Uterus (tissue), 2 donors: ENCODE measurements at regions not wholly inside any gene's neighbourhood (a gene's known extent, or its start where the extent isn't known, plus 50 kb on each side); places are given as distances from the start of the nearest gene placed in this dataset.

Experiments used
- POLR2A ChIP-seq, 2 donors: fragments of 450-650 bp; IDR thresholded peaks; one replicate each; pipeline ENCODE4 v1.6.1; 2016; ENCODE audit warnings: antibody characterized with exemption in 2 of 2, mild to moderate bottlenecking in 1 of 2, moderate library complexity in 1 of 2
- TF ChIP-seq, protein P1 (sequence below), 4 experiments: fragments of 200-600 bp in 2 of 4; fragments of 450-650 bp in 2 of 4; sonication (generic) in 2 of 4; IDR thresholded peaks; one replicate each; pipeline ENCODE4 v1.5.1; 2016 to 2019; ENCODE audit warnings: antibody characterized with exemption in 4 of 4, mild to moderate bottlenecking in 2 of 4, moderate library complexity in 1 of 4

DNA sequence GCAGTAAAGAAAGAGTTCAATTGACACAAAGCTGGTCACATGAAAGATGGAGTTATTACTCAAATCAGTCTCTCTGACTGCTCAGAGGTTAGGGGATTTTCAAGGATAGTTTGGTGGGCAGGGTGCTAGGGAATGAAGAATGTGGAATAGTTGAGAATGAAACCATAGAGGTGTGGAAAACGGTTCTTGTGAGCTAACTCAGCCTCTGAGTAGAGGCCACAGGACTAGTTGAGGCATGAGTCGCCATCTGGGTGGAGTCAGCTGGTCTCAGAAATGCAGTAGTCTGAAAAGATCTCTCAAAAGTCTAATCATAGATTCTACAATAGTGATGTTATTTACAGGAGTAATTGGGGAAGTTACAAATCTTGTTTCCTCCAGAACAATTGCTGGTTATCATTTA, 178.9 kb upstream of the SPEF2 start:
- TF ChIP-seq, protein P1, sequence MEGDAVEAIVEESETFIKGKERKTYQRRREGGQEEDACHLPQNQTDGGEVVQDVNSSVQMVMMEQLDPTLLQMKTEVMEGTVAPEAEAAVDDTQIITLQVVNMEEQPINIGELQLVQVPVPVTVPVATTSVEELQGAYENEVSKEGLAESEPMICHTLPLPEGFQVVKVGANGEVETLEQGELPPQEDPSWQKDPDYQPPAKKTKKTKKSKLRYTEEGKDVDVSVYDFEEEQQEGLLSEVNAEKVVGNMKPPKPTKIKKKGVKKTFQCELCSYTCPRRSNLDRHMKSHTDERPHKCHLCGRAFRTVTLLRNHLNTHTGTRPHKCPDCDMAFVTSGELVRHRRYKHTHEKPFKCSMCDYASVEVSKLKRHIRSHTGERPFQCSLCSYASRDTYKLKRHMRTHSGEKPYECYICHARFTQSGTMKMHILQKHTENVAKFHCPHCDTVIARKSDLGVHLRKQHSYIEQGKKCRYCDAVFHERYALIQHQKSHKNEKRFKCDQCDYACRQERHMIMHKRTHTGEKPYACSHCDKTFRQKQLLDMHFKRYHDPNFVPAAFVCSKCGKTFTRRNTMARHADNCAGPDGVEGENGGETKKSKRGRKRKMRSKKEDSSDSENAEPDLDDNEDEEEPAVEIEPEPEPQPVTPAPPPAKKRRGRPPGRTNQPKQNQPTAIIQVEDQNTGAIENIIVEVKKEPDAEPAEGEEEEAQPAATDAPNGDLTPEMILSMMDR (IDR thresholded peaks at IDR 0.05), result no peak
- no peak for TF ChIP-seq POLR2A (IDR thresholded peaks at IDR 0.05)
